ENCODE measurements at regions not wholly inside any gene's neighbourhood (a gene's known extent, or its start where the extent isn't known, plus 50 kb on each side); places are given as distances from the start of the nearest gene placed in this dataset.

GRCh38 chr7:67590649-67591048, 594.0 kb downstream of the TYW1 start:
- TF ChIP-seq, protein P1, sequence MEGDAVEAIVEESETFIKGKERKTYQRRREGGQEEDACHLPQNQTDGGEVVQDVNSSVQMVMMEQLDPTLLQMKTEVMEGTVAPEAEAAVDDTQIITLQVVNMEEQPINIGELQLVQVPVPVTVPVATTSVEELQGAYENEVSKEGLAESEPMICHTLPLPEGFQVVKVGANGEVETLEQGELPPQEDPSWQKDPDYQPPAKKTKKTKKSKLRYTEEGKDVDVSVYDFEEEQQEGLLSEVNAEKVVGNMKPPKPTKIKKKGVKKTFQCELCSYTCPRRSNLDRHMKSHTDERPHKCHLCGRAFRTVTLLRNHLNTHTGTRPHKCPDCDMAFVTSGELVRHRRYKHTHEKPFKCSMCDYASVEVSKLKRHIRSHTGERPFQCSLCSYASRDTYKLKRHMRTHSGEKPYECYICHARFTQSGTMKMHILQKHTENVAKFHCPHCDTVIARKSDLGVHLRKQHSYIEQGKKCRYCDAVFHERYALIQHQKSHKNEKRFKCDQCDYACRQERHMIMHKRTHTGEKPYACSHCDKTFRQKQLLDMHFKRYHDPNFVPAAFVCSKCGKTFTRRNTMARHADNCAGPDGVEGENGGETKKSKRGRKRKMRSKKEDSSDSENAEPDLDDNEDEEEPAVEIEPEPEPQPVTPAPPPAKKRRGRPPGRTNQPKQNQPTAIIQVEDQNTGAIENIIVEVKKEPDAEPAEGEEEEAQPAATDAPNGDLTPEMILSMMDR (IDR thresholded peaks at IDR 0.05; ENCODE audit: low read length) = no peak
- TF ChIP-seq EZH2 (optimal IDR thresholded peaks at IDR 0.05; ENCODE audit: low read depth, low read length) = no peak
- TF ChIP-seq EZH2phosphoT487 (IDR thresholded peaks at IDR 0.05; ENCODE audit: low read length) = no peak
